Right lobe of liver (tissue), 4 donors: ENCODE measurements at regions not wholly inside any gene's neighbourhood (a gene's known extent, or its start where the extent isn't known, plus 50 kb on each side); places are given as distances from the start of the nearest gene placed in this dataset.

Experiments used
- POLR2A ChIP-seq: fragments of 450-650 bp; IDR thresholded peaks from one replicate; pipeline ENCODE4 v1.6.1; 2017; ENCODE audit warnings: antibody characterized with exemption, mild to moderate bottlenecking
- TF ChIP-seq, protein P1 (sequence below), 4 donors: fragments of 200-600 bp in 3 of 4; fragments of 450-650 bp in 1 of 4; IDR thresholded peaks; one replicate each; pipeline versions ENCODE4 v1.5.1 to v1.8.0; 2016 to 2022; ENCODE audit warnings: antibody characterized with exemption in 4 of 4, mild to moderate bottlenecking in 2 of 4
- donor health status: DM: no; HTN: no; CAD: no.
- donor health status: DM: no; HTN: no; CAD: no.
- donor health status: DM: no; HTN: yes; CAD: no.

DNA sequence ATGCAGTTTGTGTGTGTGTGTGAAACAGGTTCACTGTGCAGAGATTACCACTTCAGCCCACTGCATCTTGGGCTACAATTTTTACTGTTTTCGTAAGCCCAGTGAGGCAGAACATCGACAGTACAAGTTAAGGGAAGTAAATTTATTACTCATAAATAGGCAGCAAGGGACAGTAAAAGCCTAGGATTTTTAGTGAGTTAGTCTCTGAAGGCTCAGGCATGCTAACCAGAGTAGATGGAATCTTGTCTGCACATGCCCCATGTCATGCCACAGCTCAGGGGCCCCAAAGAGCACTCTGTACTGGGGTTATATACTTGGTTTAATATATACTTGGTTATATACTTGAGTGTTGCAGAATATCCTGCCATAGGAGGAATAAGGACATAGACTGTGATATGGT lies 825.7 kb downstream of the TECRL start:
- TF ChIP-seq, protein P1, sequence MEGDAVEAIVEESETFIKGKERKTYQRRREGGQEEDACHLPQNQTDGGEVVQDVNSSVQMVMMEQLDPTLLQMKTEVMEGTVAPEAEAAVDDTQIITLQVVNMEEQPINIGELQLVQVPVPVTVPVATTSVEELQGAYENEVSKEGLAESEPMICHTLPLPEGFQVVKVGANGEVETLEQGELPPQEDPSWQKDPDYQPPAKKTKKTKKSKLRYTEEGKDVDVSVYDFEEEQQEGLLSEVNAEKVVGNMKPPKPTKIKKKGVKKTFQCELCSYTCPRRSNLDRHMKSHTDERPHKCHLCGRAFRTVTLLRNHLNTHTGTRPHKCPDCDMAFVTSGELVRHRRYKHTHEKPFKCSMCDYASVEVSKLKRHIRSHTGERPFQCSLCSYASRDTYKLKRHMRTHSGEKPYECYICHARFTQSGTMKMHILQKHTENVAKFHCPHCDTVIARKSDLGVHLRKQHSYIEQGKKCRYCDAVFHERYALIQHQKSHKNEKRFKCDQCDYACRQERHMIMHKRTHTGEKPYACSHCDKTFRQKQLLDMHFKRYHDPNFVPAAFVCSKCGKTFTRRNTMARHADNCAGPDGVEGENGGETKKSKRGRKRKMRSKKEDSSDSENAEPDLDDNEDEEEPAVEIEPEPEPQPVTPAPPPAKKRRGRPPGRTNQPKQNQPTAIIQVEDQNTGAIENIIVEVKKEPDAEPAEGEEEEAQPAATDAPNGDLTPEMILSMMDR (IDR thresholded peaks at IDR 0.05) = no peak
- no peak for TF ChIP-seq POLR2A
